Rectal smooth muscle tissue (tissue), 1 donor: ENCODE measurements at regions not wholly inside any gene's neighbourhood (a gene's known extent, or its start where the extent isn't known, plus 50 kb on each side); places are given as distances from the start of the nearest gene placed in this dataset.

Experiments
- H3K27ac ChIP-seq: one replicate; pipeline ENCODE4 v1.7.0; 2013; ENCODE audit warnings: low read depth, low read length, inconsistent platforms
- H3K27me3 ChIP-seq: one replicate; pipeline ENCODE4 v1.7.0; 2013; ENCODE audit warnings: low read length; ENCODE audit not compliant: control insufficient read depth, insufficient read depth
- H3K36me3 ChIP-seq: one replicate; pipeline ENCODE4 v1.7.0; 2013; ENCODE audit warnings: low read length; ENCODE audit not compliant: control insufficient read depth, insufficient read depth
- H3K4me1 ChIP-seq: one replicate; pipeline ENCODE4 v1.7.0; 2013; ENCODE audit warnings: low read length; ENCODE audit not compliant: control insufficient read depth, insufficient read depth
- H3K4me3 ChIP-seq: one replicate; pipeline ENCODE4 v1.7.0; 2013; ENCODE audit warnings: low read length
- H3K9ac ChIP-seq: one replicate; pipeline ENCODE4 v1.7.0; 2013; ENCODE audit warnings: low read length

DNA sequence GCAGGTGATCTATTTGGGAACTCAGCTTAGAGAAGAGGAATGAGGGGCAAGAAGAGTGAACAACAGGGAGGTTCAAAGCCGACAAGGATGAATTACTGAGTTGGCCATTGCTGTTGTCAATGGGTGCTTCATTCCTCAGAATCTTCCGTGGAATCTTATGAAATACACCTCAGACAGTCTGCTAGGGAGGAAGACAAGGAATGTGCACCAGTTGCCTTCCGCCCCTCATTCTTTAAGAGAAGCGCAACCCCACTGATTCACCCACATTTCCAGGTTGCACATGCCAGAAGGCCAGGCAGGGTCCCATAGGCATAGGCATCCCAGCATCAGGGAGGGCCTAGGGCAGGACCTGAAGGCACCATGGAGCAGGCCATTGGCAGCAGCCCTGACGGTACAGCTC lies 127.5 kb upstream of the TNFAIP3 start:
- Histone ChIP-seq H3K36me3 (no peaks in the 10 kb centered on the region), H3K4me3 (no peak overlapping the region), H3K4me1 (no peaks in the 10 kb centered on the region), H3K27ac (no peak overlapping the region), H3K27me3 (no peaks in the 10 kb centered on the region), H3K9ac (no peak overlapping the region)

DNA sequence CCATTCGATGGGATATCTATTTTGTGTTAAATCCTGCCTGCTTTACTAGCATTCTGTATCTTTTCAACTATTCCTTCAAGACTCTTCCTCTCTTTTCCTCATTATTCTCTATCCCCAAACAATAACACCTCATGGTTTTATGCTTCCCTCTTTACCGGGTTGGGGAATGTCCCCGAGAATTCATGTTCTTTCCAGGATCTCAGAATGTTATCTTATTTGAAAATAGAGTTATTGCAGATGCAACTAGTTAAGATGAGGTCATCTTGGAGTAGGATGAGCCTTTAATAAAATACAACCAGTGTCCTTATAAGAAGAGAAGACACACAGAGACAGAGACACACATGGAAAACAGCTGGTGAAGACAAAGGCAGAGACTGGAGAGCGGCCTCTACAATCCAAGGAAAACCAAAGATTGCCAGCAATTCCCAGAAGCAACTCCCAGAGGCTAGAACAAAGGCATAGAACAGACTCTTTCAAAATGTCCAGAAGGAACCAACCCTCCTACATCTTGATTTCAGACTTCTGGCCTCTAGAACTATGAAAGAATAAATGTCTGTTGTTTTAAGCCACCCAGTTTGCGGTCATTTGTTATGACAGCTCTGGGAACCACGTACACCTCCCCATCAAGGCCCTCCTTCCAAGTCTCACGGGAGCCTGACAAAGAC lies 126.8 kb upstream of the TNFAIP3 start:
- Histone ChIP-seq H3K4me3 (no peak overlapping the region), H3K27ac (no peak overlapping the region), H3K36me3 (no peaks in the 10 kb centered on the region), H3K4me1 (no peaks in the 10 kb centered on the region), H3K9ac (no peak overlapping the region), H3K27me3 (no peaks in the 10 kb centered on the region)

DNA sequence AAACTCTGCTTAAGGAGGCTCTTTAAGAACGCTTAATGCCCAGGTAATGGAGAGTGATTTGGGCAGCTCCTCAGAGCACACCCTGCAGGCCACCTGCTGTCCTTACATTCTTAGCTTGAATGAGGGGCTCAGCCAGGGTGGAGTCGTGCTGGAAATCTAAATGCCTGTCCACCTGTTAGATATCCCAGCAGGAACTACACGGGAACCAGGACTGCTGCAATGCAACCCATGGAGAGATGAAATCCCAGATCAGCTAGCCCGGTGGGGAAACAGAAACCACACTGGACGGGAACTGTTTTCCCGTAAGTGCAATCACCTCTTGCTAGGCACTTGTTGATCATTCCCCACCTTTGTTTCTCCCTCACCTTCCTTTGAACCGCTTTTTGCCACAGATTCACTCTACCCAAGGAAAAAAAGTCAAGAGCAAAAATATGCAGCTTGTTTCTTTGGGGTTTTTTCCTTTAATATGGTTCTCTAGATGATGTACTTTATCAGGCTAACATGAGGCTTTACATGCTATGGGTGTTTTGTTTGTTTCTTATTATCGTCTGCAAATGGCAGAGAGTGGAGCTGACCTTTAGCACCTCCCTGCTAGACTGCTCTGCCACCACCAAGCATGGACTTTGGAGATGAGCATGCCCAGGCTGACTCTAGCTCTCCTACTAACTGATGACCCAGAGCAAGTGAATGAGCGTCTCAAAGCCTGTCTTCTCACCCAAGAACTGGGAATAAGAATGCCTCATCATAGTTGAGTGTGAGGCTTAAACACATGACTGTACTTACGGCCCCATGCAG lies 125.9 kb upstream of the TNFAIP3 start:
- Histone ChIP-seq H3K4me1 (no peaks in the 10 kb centered on the region), H3K9ac (no peak overlapping the region), H3K27ac (no peak overlapping the region), H3K27me3 (no peaks in the 10 kb centered on the region), H3K36me3 (no peaks in the 10 kb centered on the region), H3K4me3 (no peak overlapping the region)

DNA sequence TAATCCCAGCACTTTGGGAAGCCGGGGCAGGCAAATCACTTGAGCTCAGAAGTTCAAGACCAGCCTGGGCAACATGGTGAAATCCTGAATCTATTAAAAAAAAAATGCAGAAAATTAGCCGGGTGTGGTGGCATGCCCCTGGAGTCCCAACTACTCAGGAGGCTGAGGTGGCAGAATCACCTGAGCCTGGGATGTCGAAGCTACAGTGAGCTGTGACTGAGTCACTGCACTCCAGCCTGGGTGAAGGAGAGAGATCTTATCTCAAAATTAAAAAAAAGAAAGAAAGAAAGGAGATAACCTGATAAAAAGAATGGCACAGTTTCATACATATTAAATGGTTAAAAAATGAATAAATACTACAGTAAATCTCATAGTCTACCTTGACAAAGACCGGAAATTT lies 123.6 kb upstream of the TNFAIP3 start:
- Histone ChIP-seq H3K9ac (no peak overlapping the region), H3K27ac (no peak overlapping the region), H3K27me3 (no peaks in the 10 kb centered on the region), H3K4me3 (no peak overlapping the region), H3K36me3 (no peaks in the 10 kb centered on the region), H3K4me1 (no peaks in the 10 kb centered on the region)

DNA sequence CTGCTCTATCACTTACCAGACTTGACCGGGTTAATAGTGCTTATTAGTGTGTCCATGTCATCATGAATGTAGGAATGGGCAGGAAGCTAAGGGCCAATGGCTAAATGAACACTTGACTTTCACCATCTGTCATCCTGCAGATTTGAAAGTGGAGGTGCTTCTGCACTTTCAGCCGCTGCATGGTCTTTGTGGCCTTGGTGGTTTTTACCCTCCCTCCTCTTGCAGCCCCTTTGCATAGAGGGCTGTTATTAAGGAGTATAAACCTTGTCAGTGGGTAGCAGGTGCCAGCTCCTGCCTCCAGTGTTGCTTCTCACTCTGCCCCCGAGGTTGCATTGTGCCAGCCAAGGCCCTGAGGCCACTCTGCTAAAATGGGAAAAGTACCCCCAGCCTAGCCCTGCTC lies 122.2 kb upstream of the TNFAIP3 start:
- Histone ChIP-seq H3K36me3 (no peaks in the 10 kb centered on the region), H3K27me3 (no peaks in the 10 kb centered on the region), H3K27ac (no peak overlapping the region), H3K9ac (no peak overlapping the region), H3K4me1 (no peaks in the 10 kb centered on the region), H3K4me3 (no peak overlapping the region)

DNA sequence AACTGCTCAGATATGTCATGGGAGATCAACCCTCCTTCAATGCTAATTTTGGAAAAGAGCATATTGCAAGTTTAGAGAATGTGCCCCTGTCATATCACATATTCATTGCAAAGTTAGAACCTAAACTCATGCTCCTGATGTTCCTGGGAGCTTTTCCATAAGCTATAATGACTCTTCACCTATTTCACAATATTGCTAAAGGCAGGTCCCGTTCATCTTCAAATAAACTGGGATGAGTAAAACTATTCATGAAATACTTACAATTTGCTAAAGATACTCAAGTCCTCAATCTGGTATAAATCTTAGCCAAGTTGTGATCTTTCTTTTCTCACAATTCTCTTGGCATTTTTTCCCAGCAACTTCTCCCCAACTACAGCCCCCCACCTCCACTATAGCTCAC lies 121.7 kb upstream of the TNFAIP3 start:
- H3K27ac ChIP-seq = no peak overlapping the region
- H3K36me3 ChIP-seq = no peaks in the 10 kb centered on the region

DNA sequence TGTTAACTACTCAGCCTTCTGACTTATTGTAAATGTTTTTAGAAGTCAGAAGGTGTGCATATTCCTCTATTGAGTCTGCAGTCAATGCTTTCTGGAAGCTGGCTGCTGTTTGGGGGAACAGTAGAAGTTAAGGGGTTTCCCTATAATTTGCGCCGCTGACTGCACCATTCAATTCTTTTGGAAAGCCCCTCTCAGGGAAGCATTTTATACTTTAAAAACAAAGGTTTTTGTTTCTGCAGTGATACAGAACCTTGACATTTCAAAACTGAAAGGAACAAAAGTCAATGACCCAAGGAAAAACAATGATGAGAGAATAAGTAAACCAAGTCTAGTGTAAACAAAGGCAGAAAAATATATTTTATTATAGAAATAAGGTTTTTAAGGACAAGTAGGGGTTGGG lies 120.8 kb upstream of the TNFAIP3 start:
- Histone ChIP-seq H3K4me1 (no peaks in the 10 kb centered on the region), H3K36me3 (no peaks in the 10 kb centered on the region), H3K9ac (no peak overlapping the region), H3K27ac (no peak overlapping the region), H3K4me3 (no peak overlapping the region), H3K27me3 (no peaks in the 10 kb centered on the region)

More for the DNA sequence above, 121.7 kb upstream of the TNFAIP3 start:
- no peaks in the 10 kb centered on the region for H3K4me1 ChIP-seq
- no peak overlapping the region for H3K9ac ChIP-seq
- H3K4me3 ChIP-seq = no peak overlapping the region
- H3K27me3 ChIP-seq = no peaks in the 10 kb centered on the region

DNA sequence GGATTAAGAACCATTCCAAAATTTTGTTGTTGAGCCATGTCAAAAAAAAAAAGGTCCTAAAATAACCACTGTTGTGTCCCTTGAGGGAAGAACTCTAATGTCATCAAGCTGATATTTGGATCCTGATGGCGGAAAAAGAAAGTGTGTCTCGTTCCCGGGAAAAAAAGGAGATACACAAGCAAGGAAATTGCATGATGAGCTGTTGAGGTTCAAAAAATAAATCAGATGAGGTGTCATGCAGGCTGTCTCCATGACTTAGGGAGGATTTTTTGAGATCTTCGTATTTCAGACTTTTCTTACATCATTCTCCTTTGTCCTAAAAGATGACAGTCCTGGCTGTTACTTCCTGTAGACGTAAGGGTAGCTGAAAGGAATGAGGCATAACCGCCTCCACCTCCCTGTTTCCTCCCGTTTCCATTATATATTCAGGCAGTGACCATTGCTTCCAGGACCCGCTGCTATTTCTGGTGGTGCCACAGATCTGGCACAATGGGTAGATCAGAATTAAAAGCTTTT lies 117.3 kb upstream of the TNFAIP3 start:
- Histone ChIP-seq H3K4me3 (no peak overlapping the region), H3K27me3 (no peaks in the 10 kb centered on the region), H3K9ac (no peak overlapping the region), H3K36me3 (no peaks in the 10 kb centered on the region), H3K27ac (no peak overlapping the region), H3K4me1 (no peaks in the 10 kb centered on the region)

DNA sequence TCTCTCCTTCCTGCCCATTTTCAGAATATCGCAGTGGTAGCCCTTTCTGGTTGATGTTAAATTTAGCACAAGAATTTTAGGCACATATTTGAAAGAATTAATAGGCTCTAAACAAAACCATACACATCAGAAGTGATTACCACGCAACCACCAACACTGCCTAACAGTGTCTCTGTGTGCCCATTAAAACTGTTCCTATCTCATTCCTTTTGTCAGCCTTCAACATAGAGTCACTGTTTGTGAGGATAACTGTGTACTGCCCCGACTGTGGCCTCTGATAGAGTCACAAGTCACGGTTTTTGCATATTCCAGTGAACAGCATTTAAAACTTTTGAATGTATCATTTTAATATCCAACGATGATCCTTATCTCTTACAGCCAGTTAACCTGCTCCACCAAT lies 116.8 kb upstream of the TNFAIP3 start:
- H3K27me3 ChIP-seq = no peaks in the 10 kb centered on the region
- H3K27ac ChIP-seq = no peak overlapping the region
- H3K36me3 ChIP-seq = no peaks in the 10 kb centered on the region
- H3K4me3 ChIP-seq = no peak overlapping the region
- no peak overlapping the region for H3K9ac ChIP-seq
- no peaks in the 10 kb centered on the region for H3K4me1 ChIP-seq

DNA sequence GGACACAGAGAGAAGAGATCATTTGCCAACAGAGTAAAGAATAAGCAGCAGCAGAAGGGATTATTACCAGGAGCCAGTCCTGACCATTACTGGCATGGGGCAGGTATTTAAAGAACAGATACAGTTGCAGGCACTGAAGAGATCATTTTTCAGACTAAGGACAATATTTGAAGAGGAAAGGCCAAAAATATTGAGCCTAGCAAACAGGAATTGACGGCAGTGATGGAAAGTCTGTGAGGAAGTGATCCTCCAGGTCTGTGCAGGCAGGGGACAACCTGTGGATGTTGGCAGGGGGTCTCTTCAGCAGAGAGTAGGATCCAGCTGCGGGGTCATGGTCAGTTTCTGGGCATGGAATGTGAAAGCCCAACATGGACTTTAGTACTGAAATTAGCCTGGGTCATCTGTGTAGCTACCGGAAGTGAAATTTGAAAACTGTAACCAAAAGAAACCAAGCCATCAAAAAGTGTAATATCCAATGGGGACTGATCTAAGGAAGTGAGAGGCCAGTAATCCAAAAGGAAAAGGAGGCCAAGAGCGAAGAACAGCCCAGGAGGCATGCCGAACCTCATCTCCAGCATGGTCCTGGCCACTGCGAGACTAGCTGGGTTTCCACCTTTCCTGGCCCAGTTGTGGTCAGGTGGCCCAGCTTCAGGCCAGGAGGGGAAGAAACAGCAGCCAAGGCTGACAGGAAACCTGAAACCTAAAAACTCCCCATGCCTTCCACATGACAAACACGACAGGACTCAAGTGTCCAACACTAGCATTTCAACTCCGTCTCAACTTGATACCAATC lies 115.1 kb upstream of the TNFAIP3 start:
- H3K27ac ChIP-seq = no peak overlapping the region
- no peaks in the 10 kb centered on the region for H3K36me3 ChIP-seq
- H3K9ac ChIP-seq = no peak overlapping the region
- H3K27me3 ChIP-seq = no peaks in the 10 kb centered on the region
- no peak overlapping the region for H3K4me3 ChIP-seq
- H3K4me1 ChIP-seq = no peaks in the 10 kb centered on the region

DNA sequence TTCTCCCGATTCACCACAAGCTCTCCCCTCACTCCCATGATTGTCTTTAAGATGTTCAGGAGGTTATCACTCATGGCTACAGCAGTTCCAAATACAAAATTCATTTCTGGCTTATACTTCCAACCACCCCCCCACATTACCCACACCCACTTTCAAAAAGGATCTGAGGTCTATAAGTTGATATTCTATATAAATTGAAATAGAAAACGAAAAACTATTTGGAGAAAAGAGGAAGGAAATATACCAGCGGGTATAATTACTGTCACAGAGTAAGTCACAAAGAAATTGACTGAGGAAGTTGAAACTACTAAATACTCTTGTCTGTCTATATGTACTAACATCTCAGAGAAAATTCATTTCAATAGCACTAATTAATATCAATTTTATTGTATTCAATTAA lies 112.7 kb upstream of the TNFAIP3 start:
- Histone ChIP-seq H3K36me3 (no peaks in the 10 kb centered on the region), H3K27ac (no peak overlapping the region), H3K4me3 (no peak overlapping the region), H3K27me3 (no peaks in the 10 kb centered on the region), H3K4me1 (no peaks in the 10 kb centered on the region), H3K9ac (no peak overlapping the region)

DNA sequence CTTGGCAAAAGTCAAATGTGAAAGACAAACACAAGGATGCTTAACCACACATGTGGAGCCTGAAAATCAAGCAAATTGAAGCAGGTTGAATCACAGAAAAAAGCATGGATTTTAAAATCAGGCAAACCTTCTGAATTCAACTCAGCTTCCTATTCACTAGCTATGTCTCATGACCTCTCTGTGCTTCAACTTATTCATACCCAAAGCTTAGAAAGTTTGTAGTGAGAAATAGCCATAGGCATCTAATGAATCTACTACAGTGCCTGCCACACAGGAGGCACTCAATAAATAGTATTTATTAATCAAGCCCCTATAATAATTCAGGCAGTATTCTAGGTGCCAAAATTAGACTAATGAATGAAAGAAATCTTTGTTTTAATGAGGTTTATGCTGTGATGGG lies 112.2 kb upstream of the TNFAIP3 start:
- no peaks in the 10 kb centered on the region for H3K36me3 ChIP-seq
- H3K27me3 ChIP-seq = no peaks in the 10 kb centered on the region
- H3K9ac ChIP-seq = no peak overlapping the region
- no peak overlapping the region for H3K4me3 ChIP-seq
- H3K27ac ChIP-seq = no peak overlapping the region
- H3K4me1 ChIP-seq = no peaks in the 10 kb centered on the region
